ENCODE measurements at regions not wholly inside any gene's neighbourhood (a gene's known extent, or its start where the extent isn't known, plus 50 kb on each side); places are given as distances from the start of the nearest gene placed in this dataset.

GRCh38 chr16:73915935-73916334, 380.7 kb upstream of the PSMD7 start:
- Histone ChIP-seq H3K27me3 (ENCODE audit: control insufficient read depth, insufficient read depth, low read length) (no peaks in the 10 kb centered on the region), H2AFZ (replicated peaks; ENCODE audit: low read length, poor library complexity) (no peak overlapping the region), H4K8ac (ENCODE audit: low read depth in 2 of 2, low read length in 2 of 2) (no peak overlapping the region), H3K23ac (ENCODE audit: low read depth, low read length) (no peak overlapping the region), H3K9me3 (ENCODE audit: control insufficient read depth, insufficient read depth, low read length) (no peaks in the 10 kb centered on the region), H2BK120ac (ENCODE audit: low read depth, low read length) (no peak overlapping the region), H4K91ac (ENCODE audit: insufficient read depth, low read depth, low read length) (no peak overlapping the region), H3K18ac (ENCODE audit: low read depth, low read length) (no peak overlapping the region), H3K14ac (replicated peaks; ENCODE audit: low read depth, low read length) (no peak overlapping the region), H3K4me2 (ENCODE audit: low read depth, low read length) (no peak overlapping the region), H2AK5ac (ENCODE audit: low read depth, low read length) (no peak overlapping the region), H3K36me3 (ENCODE audit: control insufficient read depth, insufficient read depth, low read length) (no peaks in the 10 kb centered on the region), H3K79me1 (ENCODE audit: low read depth in 1 of 2, low read length in 2 of 2) (no peaks in the 10 kb centered on the region), H3K4me3 (ENCODE audit: insufficient read depth, low read depth, low read length) (no peak overlapping the region), H3K4me1 (ENCODE audit: control insufficient read depth, insufficient read depth, low read length) (no peaks in the 10 kb centered on the region), H3K56ac (ENCODE audit: extremely low read depth, insufficient read depth, low read length) (no peak overlapping the region), H4K5ac (ENCODE audit: low read depth, low read length) (no peak overlapping the region), H4K20me1 (ENCODE audit: insufficient read depth, low read length) (no peaks in the 10 kb centered on the region), H2BK5ac (ENCODE audit: low read depth, low read length, poor library complexity, severe bottlenecking) (no peak overlapping the region), H3K27ac (ENCODE audit: insufficient read depth, low read length) (no peak overlapping the region), H2BK15ac (ENCODE audit: low read depth, low read length) (no peak overlapping the region), H3K4ac (ENCODE audit: low read depth, low read length) (no peak overlapping the region), H3K9me1 (ENCODE audit: insufficient read depth, low read length) (no peaks in the 10 kb centered on the region), H3K9ac (ENCODE audit: low read depth, low read length) (no peak overlapping the region), H2BK20ac (ENCODE audit: low read depth, low read length) (no peak overlapping the region), H2AK9ac (replicated peaks; ENCODE audit: low read depth, low read length, poor library complexity) (no peak overlapping the region)
- ChIA-PET CTCF (no interaction called here), POLR2A (ENCODE audit: unreplicated experiment) (no interaction called here)
- TF ChIP-seq CHD1 (IDR thresholded peaks at IDR 0.05; ENCODE audit: low read depth, low read length) (no peak), MXI1 (IDR thresholded peaks at IDR 0.05; ENCODE audit: borderline replicate concordance, low read depth, low read length) (no peak), POLR2A (IDR thresholded peaks at IDR 0.05; ENCODE audit: low read depth, low read length) (no peak), USF2 (IDR thresholded peaks at IDR 0.05; ENCODE audit: low read depth, low read length) (no peak), RCOR1 (IDR thresholded peaks at IDR 0.05; ENCODE audit: insufficient replicate concordance, low read length) (no peak), NFE2L2 (IDR thresholded peaks at IDR 0.05; ENCODE audit: low read depth, low read length) (no peak), MAZ (IDR thresholded peaks at IDR 0.05; ENCODE audit: borderline replicate concordance, low read depth, low read length) (no peak), FOS (IDR thresholded peaks at IDR 0.05; ENCODE audit: low read depth, low read length) (no peak), CEBPB (IDR thresholded peaks at IDR 0.05; ENCODE audit: low read depth, low read length) (no peak), MAFK (IDR thresholded peaks at IDR 0.05; ENCODE audit: low read depth, low read length) (no peak), SMC3 (IDR thresholded peaks at IDR 0.05; ENCODE audit: low read depth, low read length) (no peak), RAD21 (IDR thresholded peaks at IDR 0.05; ENCODE audit: low read length) (no peak)
- DNase-seq (no peak), ATAC-seq (ENCODE audit: low read depth) (no peak)
- in situ Hi-C loops (cut with MboI; ENCODE audit: low sequenced_read_pairs) (no loop called here), intact Hi-C loops (cut with micrococcal nuclease) (no loop called here), dilution Hi-C loops (cut with HindIII; ENCODE audit: low sequenced_read_pairs, unreplicated experiment) (no loop called here)
- no CpG with 5 or more reads among the region's 4 CpGs for WGBS, 2 experiments (ENCODE audit: extremely low coverage in 2 of 2, insufficient read length in 1 of 2)
- BruUV-seq (replicated peaks) = no TSS peak
